Thyroid gland (tissue), 4 donors: ENCODE measurements at regions not wholly inside any gene's neighbourhood (a gene's known extent, or its start where the extent isn't known, plus 50 kb on each side); places are given as distances from the start of the nearest gene placed in this dataset.

Experiments used
- CTCF ChIP-seq, 6 experiments: fragments of 200-600 bp in 3 of 6; fragments of 450-650 bp in 3 of 6; sonication (generic) in 3 of 6; IDR thresholded peaks; one replicate each; pipeline ENCODE4 v1.5.1; 2016 to 2019; ENCODE audit warnings: antibody characterized with exemption in 6 of 6, mild to moderate bottlenecking in 2 of 6, inconsistent platforms in 1 of 6, moderate library complexity in 1 of 6
- POLR2A ChIP-seq, 2 donors: fragments of 450-650 bp; IDR thresholded peaks; one replicate each; pipeline ENCODE4 v1.6.1; 2017; ENCODE audit warnings: antibody characterized with exemption in 2 of 2, mild to moderate bottlenecking in 2 of 2, moderate library complexity in 1 of 2

- TF ChIP-seq CTCF (IDR thresholded peaks at IDR 0.05) (no peak), POLR2A (IDR thresholded peaks at IDR 0.05) (no peak)
Observed at GRCh38 chr18:40824291-40824690, 1130.7 kb upstream of the PIK3C3 start.
